H9 (cell line): ENCODE measurements at regions not wholly inside any gene's neighbourhood (a gene's known extent, or its start where the extent isn't known, plus 50 kb on each side); places are given as distances from the start of the nearest gene placed in this dataset.

Experiments used
- DNase-seq: peaks from one replicate; pipeline ENCODE4 v3.0.0-alpha.2; 2017
- H2AFZ ChIP-seq: one replicate; pipeline ENCODE4 v1.6.1; 2013; ENCODE audit warnings: mild to moderate bottlenecking, low read length, control low read depth, moderate library complexity
- H2AK5ac ChIP-seq: 2 replicates; pipeline ENCODE4 v1.6.1; 2013; ENCODE audit warnings: low read length, control low read depth, mixed read lengths; ENCODE audit not compliant: insufficient read length
- H2BK120ac ChIP-seq: one replicate; pipeline ENCODE4 v1.6.1; 2013; ENCODE audit warnings: low read depth, mild to moderate bottlenecking, low read length, control low read depth, inconsistent platforms; ENCODE audit not compliant: poor library complexity, severe bottlenecking
- H2BK12ac ChIP-seq: 2 replicates; pipeline ENCODE4 v1.6.1; 2013; ENCODE audit warnings: low read length, control low read depth, mixed read lengths, low read depth; ENCODE audit not compliant: insufficient read length
- H2BK15ac ChIP-seq: 2 replicates; pipeline ENCODE4 v1.6.1; 2013; ENCODE audit warnings: low read depth, low read length, control low read depth
- H2BK20ac ChIP-seq: one replicate; pipeline ENCODE4 v1.6.1; 2013; ENCODE audit warnings: low read depth, mild to moderate bottlenecking, low read length, control low read depth, inconsistent platforms; ENCODE audit not compliant: poor library complexity, severe bottlenecking
- H2BK5ac ChIP-seq: 2 replicates; pipeline ENCODE4 v1.6.1; 2013; ENCODE audit warnings: low read length, control low read depth, mixed read lengths; ENCODE audit not compliant: insufficient read length
- H3K14ac ChIP-seq: 2 replicates; pipeline ENCODE4 v1.6.1; 2013; ENCODE audit warnings: low read length, control low read depth; ENCODE audit not compliant: insufficient read depth
- H3K18ac ChIP-seq: 2 replicates; pipeline ENCODE4 v1.6.1; 2013; ENCODE audit warnings: low read depth, mild to moderate bottlenecking, mixed read lengths, low read length, control low read depth; ENCODE audit not compliant: insufficient read length
- H3K23ac ChIP-seq: 2 replicates; pipeline ENCODE4 v1.6.1; 2013; ENCODE audit warnings: low read length, control low read depth, mixed read lengths, low read depth; ENCODE audit not compliant: insufficient read length
- H3K23me2 ChIP-seq: 2 replicates; pipeline ENCODE4 v1.6.1; 2013; ENCODE audit warnings: low read depth, mild to moderate bottlenecking, mixed read lengths, low read length, control low read depth; ENCODE audit not compliant: insufficient read length, poor library complexity, severe bottlenecking
- H3K27ac ChIP-seq: 2 replicates; pipeline ENCODE4 v1.5.1; 2013; ENCODE audit warnings: low read length, control low read depth, mixed read lengths, low read depth; ENCODE audit not compliant: insufficient read length
- H3K27me3 ChIP-seq: 2 replicates; pipeline ENCODE4 v1.6.1; 2013; ENCODE audit warnings: low read length, control low read depth, inconsistent platforms; ENCODE audit not compliant: insufficient read depth
- H3K4ac ChIP-seq: 2 replicates; pipeline ENCODE4 v1.6.1; 2013; ENCODE audit warnings: low read depth, mild to moderate bottlenecking, control low read depth, inconsistent platforms, low read length, moderate library complexity
- H3K4me1 ChIP-seq: 2 replicates; pipeline ENCODE4 v1.6.1; 2013; ENCODE audit warnings: low read length, control low read depth, inconsistent platforms; ENCODE audit not compliant: insufficient read depth
- H3K4me2 ChIP-seq: 2 replicates; pipeline ENCODE4 v1.6.1; 2013; ENCODE audit warnings: low read length, control low read depth, mixed read lengths; ENCODE audit not compliant: insufficient read length, insufficient read depth
- H3K56ac ChIP-seq: 2 replicates; pipeline ENCODE4 v1.6.1; 2013; ENCODE audit warnings: low read depth, mild to moderate bottlenecking, mixed read lengths, low read length, control low read depth; ENCODE audit not compliant: insufficient read length
- H3K79me1 ChIP-seq: 2 replicates; pipeline ENCODE4 v1.6.1; 2013; ENCODE audit warnings: low read depth, mild to moderate bottlenecking, moderate library complexity, low read length, control low read depth, inconsistent platforms; ENCODE audit not compliant: insufficient read depth, poor library complexity, severe bottlenecking
- H3K79me2 ChIP-seq: 2 replicates; pipeline ENCODE4 v1.6.1; 2013; ENCODE audit warnings: low read length, control low read depth, inconsistent platforms; ENCODE audit not compliant: insufficient read depth
- H3K9ac ChIP-seq: 2 replicates; pipeline ENCODE4 v1.6.1; 2013; ENCODE audit warnings: low read length, control low read depth, mixed read lengths; ENCODE audit not compliant: insufficient read length; ENCODE audit errors: extremely low read depth
- H3K9me3 ChIP-seq: one replicate; pipeline ENCODE4 v1.6.1; 2013; ENCODE audit warnings: low read depth, low read length, inconsistent platforms; ENCODE audit not compliant: control insufficient read depth
- H3T11ph ChIP-seq: one replicate; pipeline ENCODE4 v1.6.1; 2013; ENCODE audit warnings: mild to moderate bottlenecking, low read length, control low read depth, inconsistent platforms
- H4K20me1 ChIP-seq: one replicate; pipeline ENCODE4 v1.6.1; 2013; ENCODE audit not compliant: control insufficient read depth, insufficient read length, insufficient read depth
- H4K5ac ChIP-seq: 2 replicates; pipeline ENCODE4 v1.6.1; 2013; ENCODE audit warnings: low read depth, mild to moderate bottlenecking, mixed read lengths, low read length, control low read depth; ENCODE audit not compliant: insufficient read length
- H4K8ac ChIP-seq: replicated peaks from 2 replicates; pipeline ENCODE4 v1.6.1; 2013; ENCODE audit warnings: low read length, control low read depth, mixed read lengths, low read depth; ENCODE audit not compliant: insufficient read length
- H4K91ac ChIP-seq: 2 replicates; pipeline ENCODE4 v1.6.1; 2013; ENCODE audit warnings: low read depth, mild to moderate bottlenecking, moderate library complexity, mixed read lengths, low read length, control low read depth; ENCODE audit not compliant: insufficient read length
- H3K27ac Mint-ChIP-seq, 3 experiments: 2 replicates in 2 of 3; 3 replicates in 1 of 3; pipeline ENCODE4 v1.8.0; 2020 to 2021; ENCODE audit warnings: mixed read lengths in 3 of 3, mild to moderate bottlenecking in 1 of 3, moderate library complexity in 1 of 3
- H3K27me3 Mint-ChIP-seq: 2 replicates; pipeline ENCODE4 v1.8.0; 2021; ENCODE audit warnings: low read depth, mild to moderate bottlenecking, moderate library complexity, mixed read lengths
- H3K36me3 Mint-ChIP-seq, 3 experiments: 2 replicates in 2 of 3; 3 replicates in 1 of 3; pipeline ENCODE4 v1.8.0; 2020 to 2021; ENCODE audit warnings: low read depth in 3 of 3, mixed read lengths in 3 of 3; ENCODE audit not compliant: insufficient read depth in 1 of 3
- H3K4me1 Mint-ChIP-seq, 2 experiments: 2 replicates each; pipeline ENCODE4 v1.8.0; 2020; ENCODE audit warnings: mixed read lengths in 2 of 2
- H3K4me3 Mint-ChIP-seq, 2 experiments: 2 replicates in 1 of 2; 3 replicates in 1 of 2; pipeline ENCODE4 v1.8.0; 2020 to 2021; ENCODE audit warnings: mild to moderate bottlenecking in 2 of 2, mixed read lengths in 2 of 2, moderate library complexity in 1 of 2
- H3K9me3 Mint-ChIP-seq, 2 experiments: 2 replicates in 1 of 2; 3 replicates in 1 of 2; pipeline ENCODE4 v1.8.0; 2020; ENCODE audit warnings: mild to moderate bottlenecking in 2 of 2, mixed read lengths in 2 of 2, moderate library complexity in 1 of 2
- WGBS: extraction: QIAGEN DNeasy Blood & Tissue Kit; methylation state at CpG from one replicate; pipeline ENCODE4 v1.1.7; 2013; ENCODE audit warnings: missing lambda C conversion rate, low lambda C conversion rate, mixed read lengths; ENCODE audit not compliant: insufficient read length; ENCODE audit errors: extremely low coverage; 5-methylcytosine and 5-hydroxymethylcytosine counted together
- TF ChIP-seq, protein P1 (sequence below): fragments of 200-600 bp; sonication (generic); conservative IDR thresholded peaks from 3 replicates; pipeline ENCODE4 v1.8.0; 2021; ENCODE audit warnings: antibody characterized with exemption, mild to moderate bottlenecking

DNA sequence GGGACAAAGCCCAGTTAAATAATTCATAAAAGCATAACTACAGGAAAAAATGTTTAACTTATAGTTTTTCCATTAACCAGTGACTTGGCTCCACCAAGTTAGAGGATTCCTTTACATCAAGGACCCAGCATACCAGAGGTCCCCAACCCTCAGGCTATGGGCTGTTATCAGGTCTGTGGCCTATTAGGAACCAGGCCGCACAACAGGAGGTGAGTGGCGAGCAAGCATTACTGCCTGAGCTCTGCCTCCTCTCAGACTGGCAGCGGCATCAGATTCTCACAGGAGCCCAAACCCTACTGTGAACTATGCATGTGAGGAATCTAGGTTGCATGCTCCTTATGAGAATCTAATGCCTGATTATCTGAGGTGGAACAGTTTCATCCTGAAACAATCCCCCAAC, 303.1 kb downstream of the ELAVL2 start:
- H3K79me2 ChIP-seq: no peaks in the 10 kb centered on the region
- H3K23ac ChIP-seq: no peak overlapping the region
- H2BK120ac ChIP-seq: no peak overlapping the region
- H3K18ac ChIP-seq: no peak overlapping the region
- H2BK15ac ChIP-seq: no peak overlapping the region
- TF ChIP-seq, protein P1, sequence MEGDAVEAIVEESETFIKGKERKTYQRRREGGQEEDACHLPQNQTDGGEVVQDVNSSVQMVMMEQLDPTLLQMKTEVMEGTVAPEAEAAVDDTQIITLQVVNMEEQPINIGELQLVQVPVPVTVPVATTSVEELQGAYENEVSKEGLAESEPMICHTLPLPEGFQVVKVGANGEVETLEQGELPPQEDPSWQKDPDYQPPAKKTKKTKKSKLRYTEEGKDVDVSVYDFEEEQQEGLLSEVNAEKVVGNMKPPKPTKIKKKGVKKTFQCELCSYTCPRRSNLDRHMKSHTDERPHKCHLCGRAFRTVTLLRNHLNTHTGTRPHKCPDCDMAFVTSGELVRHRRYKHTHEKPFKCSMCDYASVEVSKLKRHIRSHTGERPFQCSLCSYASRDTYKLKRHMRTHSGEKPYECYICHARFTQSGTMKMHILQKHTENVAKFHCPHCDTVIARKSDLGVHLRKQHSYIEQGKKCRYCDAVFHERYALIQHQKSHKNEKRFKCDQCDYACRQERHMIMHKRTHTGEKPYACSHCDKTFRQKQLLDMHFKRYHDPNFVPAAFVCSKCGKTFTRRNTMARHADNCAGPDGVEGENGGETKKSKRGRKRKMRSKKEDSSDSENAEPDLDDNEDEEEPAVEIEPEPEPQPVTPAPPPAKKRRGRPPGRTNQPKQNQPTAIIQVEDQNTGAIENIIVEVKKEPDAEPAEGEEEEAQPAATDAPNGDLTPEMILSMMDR: no peak
- DNase-seq: no peak
- no peaks in the 10 kb centered on the region for H3K23me2 ChIP-seq
- H3K4me3 Mint-ChIP-seq: no peak overlapping the region
- H3K56ac ChIP-seq: no peak overlapping the region
- no peak overlapping the region for H3K9ac ChIP-seq
- no peak overlapping the region for H3K14ac ChIP-seq
- no CpG with 5 or more reads among the region's 3 CpGs for WGBS
- H4K8ac ChIP-seq: no peak overlapping the region
- no peak overlapping the region for H2AK5ac ChIP-seq
- no peak overlapping the region for H2BK20ac ChIP-seq
- H3T11ph ChIP-seq: no peak overlapping the region
- peaks cover 7 to 16% of the 10 kb centered on the region in 2 experiments; a peak in 4 of 5 replicates for H3K9me3 Mint-ChIP-seq
- no peak overlapping the region for H2AFZ ChIP-seq
- no peaks in the 10 kb centered on the region for H3K27me3 Mint-ChIP-seq
- H3K4me1 ChIP-seq: no peaks in the 10 kb centered on the region
- H3K79me1 ChIP-seq: no peaks in the 10 kb centered on the region
- H3K9me3 ChIP-seq: no peaks in the 10 kb centered on the region
- H3K27me3 ChIP-seq: no peaks in the 10 kb centered on the region
- H2BK5ac ChIP-seq: no peak overlapping the region
- H2BK12ac ChIP-seq: no peak overlapping the region
- no peak overlapping the region for H3K27ac ChIP-seq
- H4K5ac ChIP-seq: no peak overlapping the region
- H3K4me2 ChIP-seq: no peak overlapping the region
- no peaks in the 10 kb centered on the region for H3K4me1 Mint-ChIP-seq
- no peak overlapping the region for H4K91ac ChIP-seq
- peaks cover 0 to 10% (median 2%) of the 10 kb centered on the region in 3 experiments; a peak in 2 of 7 replicates for H3K36me3 Mint-ChIP-seq
- no peaks in the 10 kb centered on the region for H4K20me1 ChIP-seq
- H3K4ac ChIP-seq: no peak overlapping the region
- no peak overlapping the region for H3K27ac Mint-ChIP-seq
